Posterior vena cava (tissue), 2 donors: ENCODE measurements at regions not wholly inside any gene's neighbourhood (a gene's known extent, or its start where the extent isn't known, plus 50 kb on each side); places are given as distances from the start of the nearest gene placed in this dataset.
"Not testable (repeated sequence)": the region's sequence is repeated elsewhere in the genome, so short reads cannot be mapped to it uniquely, and the experiment has no call there.

ENCODE experiments used
- DNase-seq: peaks from one replicate; pipeline ENCODE4 v3.0.0-alpha.2; 2020; ENCODE audit warnings: low spot score
- intact Hi-C, 2 donors: fragments of 100-400 bp; cut with DNase I; formaldehyde crosslinking; loops; one replicate each; pipeline versions ENCODE4 v1.14.1 to v1.14.2; 2022 to 2023
- donor health status: DM: yes; HTN: yes; CAD: no.
- donor health status: DM: yes; HTN: yes; CAD: no.

DNA sequence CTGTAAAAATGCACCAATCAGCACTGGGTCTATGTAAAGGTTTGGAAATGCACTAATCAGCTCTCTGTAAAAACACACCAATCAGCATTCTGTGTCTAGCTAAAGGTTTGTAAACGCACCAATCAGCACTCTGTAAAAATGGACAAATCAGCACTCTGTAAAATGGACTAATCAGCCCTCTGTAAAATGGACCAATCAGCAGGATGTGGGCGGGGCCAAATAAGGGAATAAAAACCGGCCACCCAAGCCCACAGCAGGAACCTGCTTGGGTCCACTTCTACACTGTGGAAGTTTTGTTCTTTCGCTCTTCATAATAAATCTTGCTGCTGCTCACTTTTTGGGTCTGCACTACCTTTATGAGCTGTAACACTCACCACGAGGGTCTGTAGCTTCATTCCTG lies 101.0 kb downstream of the SMC2 start:
- DNase-seq, intact Hi-C loops: not testable (repeated sequence)

DNA sequence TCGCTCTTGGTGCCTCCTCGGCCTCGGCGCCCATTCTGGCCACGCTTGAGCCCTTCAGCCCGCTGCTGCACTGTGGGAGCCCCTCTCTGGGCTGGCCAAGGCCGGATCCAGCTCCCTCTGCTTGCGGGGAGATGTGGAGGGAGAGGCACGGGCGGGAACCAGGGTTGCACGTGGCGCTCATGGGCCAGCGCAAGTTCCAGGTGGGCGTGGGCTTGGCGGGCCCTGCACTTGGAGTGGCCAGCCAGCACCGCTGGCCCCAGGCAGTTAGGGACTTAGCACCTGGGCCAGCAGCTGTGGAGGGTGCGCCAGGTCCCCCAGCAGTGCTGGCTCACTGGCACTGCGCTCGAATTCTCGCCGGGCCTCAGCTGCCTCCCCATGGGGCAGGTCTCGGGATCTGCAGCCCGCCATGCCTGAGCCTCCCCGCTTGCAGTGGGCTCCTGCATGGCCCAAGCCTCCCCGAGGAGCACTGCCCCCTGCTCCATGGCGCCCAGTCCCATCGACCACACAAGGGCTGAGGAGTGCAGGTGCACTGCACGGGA lies 106.4 kb downstream of the SMC2 start:
- intact Hi-C loops: no loop called here
- DNase-seq: peak; percentile 68

- intact Hi-C loops: no loop called here
- DNase-seq: no peak
Measured at GRCh38 chr9:104206766-104207165, 112.7 kb downstream of the SMC2 start.

DNA sequence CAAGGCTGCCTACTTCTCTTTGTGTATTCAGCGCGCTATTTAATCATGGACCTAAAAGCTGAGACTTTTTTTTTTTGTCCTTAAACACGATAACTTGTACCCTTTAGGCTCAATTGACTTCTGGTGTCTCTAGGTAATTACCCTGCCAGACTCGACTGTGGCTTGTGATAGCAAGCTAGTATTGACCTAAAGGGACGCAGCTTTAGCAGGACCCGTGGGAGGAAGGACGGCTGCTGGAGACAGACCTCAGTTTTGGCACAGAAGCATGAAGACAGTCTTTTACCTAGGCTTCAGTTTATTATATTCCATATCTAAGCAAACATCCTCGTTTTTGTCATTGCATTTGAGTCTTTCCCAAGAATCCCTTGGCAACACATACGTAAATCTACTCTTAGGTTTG lies 115.3 kb downstream of the SMC2 start:
- intact Hi-C loops: no loop called here
- DNase-seq: no peak

DNA sequence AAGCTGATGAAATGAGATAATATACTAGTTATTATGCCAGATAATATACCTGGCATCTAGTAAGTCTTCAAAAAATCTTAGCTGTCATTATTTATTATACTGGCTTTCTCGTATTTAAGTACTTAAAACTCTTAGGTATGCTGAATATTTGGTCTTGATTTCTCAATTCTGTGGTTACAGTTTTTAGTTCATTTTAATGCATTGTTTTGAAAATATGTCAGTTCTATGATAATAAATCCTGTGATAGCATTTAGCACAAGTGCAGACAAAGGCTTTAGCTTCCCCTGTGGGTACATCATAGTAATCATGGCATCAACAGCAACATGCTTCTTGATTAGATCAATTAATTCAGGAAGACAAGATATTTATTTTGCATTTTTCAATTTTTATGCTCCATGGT lies 133.0 kb downstream of the SMC2 start:
- DNase-seq: no peak
- intact Hi-C loops: no loop called here

GRCh38 chr9:104232781-104233341 lies 138.8 kb downstream of the SMC2 start:
- DNase-seq: no peak
- intact Hi-C loops: no loop called here

DNA sequence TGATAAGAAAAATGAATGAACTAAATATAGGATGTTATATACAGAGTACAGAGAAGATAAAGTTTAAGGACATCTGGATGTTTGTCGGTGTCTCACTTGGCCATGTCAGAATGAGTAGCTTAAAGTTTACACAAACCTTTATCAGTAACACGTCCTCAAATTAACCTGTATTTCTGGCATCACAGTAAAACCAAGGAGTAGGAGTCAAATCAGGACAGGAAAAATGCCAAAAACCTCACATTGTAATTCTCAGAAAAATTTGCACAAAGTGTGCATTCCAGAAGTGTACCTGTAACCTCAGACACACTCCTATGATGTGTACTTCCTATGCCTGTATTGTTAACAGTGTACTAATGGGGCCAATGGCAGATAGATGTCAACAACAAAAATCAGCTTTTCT lies 139.3 kb downstream of the SMC2 start:
- intact Hi-C loops: no loop called here
- DNase-seq: no peak

- intact Hi-C loops: loop anchor here in 1 of 2 donors (5.0 kb wide), 1 partner anchor 1482 kb away; no protein-coding TSS in a partner anchor
- DNase-seq: not testable (repeated sequence)
Measured at GRCh38 chr9:104234632-104235337, 140.7 kb downstream of the SMC2 start.

- intact Hi-C loops: loop anchor here in 1 of 2 donors (5.0 kb wide), 1 partner anchor 1483 kb away; no protein-coding TSS in a partner anchor
- peak; percentile 66 for DNase-seq
Measured at GRCh38 chr9:104235347-104236120, 141.4 kb downstream of the SMC2 start.

GRCh38 chr9:104238668-104239067 lies 144.6 kb downstream of the SMC2 start:
- no peak for DNase-seq
- intact Hi-C loops: loop anchor here in 1 of 2 donors (5.0 kb wide), 1 partner anchor 1486 kb away; no protein-coding TSS in a partner anchor

- intact Hi-C loops: no loop called here
- DNase-seq: no peak
Measured at GRCh38 chr9:104240890-104241289, 146.8 kb downstream of the SMC2 start.

- intact Hi-C loops: no loop called here
- DNase-seq: no peak
Measured at GRCh38 chr9:104245925-104246324, 151.8 kb downstream of the SMC2 start.

- intact Hi-C loops: no loop called here
- DNase-seq: no peak
Measured at GRCh38 chr9:104247899-104248460, 153.9 kb downstream of the SMC2 start.

DNA sequence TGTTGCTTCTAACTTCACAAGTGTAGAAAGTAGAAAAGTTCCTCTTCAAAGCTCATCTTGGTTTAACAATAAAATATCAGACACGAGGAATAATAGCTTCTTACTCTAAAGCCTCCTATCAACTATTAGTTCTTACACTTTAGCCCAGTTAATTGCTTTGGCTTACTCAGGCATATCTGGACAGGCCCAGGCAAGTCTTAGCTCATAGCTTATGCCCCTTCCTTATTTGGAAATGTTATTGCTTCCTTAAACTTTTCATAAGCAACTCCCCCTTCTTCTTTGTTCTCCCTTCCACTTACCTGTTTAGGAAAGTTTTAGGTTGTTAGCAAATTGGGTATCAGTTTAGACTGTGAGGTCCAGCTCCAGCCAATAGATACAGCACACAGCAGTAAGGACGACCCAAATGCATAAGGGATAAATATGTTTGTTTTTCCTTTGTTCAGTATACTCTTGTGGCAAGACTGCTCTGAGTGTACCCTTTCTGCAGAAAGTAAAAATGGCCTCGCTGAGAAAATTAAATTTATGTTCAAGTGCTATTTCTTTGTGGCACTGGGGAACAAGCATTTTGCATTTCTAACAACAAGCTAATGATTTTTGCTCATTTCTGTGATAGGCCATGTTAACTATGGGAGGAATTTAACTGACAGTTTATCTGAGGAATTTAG lies 162.1 kb downstream of the SMC2 start:
- intact Hi-C loops: no loop called here
- no peak for DNase-seq

DNA sequence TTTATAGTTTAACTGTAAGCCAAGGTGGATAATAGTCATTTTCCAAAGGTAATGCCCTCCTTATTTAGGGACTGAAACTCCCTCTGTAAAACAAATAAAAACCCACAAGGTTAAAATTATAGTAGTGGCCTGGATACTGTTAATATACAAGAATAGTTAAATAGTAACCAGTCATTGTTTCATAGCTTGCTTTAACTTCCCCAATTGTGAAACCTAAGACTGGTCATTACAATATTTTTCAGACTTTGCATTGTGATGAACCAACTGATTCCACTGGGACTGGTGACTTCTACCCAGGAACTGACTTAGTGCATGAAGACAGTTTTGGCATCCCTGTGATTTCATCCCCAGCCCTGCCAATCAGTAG lies 162.6 kb downstream of the SMC2 start:
- intact Hi-C loops: no loop called here
- no peak for DNase-seq

- DNase-seq: no peak
- intact Hi-C loops: no loop called here
Measured at GRCh38 chr9:104258296-104259011, 164.3 kb downstream of the SMC2 start.

DNA sequence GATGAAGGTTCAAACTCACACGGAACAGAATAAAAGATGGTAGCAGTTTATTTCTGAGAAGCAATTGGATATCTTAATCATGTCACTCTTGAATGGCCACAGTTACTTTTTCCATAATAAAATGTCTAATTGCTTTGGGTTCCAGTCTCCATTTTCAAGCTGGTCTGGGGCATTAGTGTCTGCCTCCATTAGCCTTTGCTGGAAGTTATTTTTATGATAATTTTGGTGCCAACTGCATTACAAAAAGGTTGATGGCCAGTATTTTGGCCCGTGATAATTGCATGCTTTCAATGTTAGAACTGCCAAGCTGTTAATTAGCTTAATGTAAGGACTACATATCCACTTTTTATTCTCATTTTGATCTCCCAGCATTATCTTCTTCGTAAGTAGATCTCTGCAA lies 165.9 kb downstream of the SMC2 start:
- DNase-seq: no peak
- intact Hi-C loops: no loop called here

DNA sequence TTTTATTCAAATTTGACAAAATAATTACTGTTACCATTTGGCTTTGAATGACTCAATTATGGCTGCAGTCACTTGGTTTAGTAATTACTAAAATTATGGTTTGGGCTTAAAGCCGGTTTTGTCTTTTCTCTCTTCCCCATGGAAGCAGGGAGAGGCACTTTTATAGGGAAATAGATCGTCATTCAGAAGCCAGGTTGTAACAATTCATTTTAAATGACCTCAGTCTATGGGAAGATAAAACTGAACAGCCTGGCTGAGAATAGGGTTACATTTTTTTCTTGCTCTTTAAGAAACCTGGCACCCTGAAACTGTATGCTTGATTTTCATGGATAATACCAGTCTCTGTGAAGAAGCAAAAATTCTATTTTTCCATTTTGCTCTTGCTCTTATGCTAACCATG lies 169.8 kb downstream of the SMC2 start:
- intact Hi-C loops: no loop called here
- no peak for DNase-seq

DNA sequence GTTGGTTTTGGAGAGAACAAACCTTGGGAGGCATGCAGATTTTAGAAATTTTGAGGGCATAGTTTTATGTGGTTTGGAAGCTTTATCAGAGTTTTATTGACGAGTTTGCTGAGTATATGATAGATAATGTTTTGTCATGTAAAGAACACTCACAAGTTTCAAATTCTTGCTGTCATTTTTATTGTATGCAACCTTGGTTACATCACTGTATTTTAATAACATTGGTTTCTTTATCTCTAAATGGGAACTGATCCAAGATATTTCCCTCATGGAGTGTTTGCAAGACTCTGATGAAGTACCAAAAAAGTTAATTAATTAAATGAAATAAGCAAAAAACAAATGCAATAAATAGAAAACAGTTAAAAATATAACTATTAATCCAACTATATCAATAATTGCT lies 170.3 kb downstream of the SMC2 start:
- intact Hi-C loops: no loop called here
- DNase-seq: no peak
